Germinal center (tissue), 1 donor: ENCODE measurements at regions not wholly inside any gene's neighbourhood (a gene's known extent, or its start where the extent isn't known, plus 50 kb on each side); places are given as distances from the start of the nearest gene placed in this dataset.
"Not testable (repeated sequence)": the region's sequence is repeated elsewhere in the genome, so short reads cannot be mapped to it uniquely, and the experiment has no call there.

Experiments
- DNase-seq: peaks from one replicate; pipeline ENCODE4 v3.0.0; 2012; ENCODE audit warnings: mixed read lengths, low spot score

GRCh38 chr1:3992103-3992556 lies 92.1 kb upstream of the C1orf174 start:
- no peak for DNase-seq

- no peak for DNase-seq
Measured at GRCh38 chr1:3992746-3993145, 92.7 kb upstream of the C1orf174 start.

- no peak for DNase-seq
Measured at GRCh38 chr1:3993619-3994375, 93.7 kb upstream of the C1orf174 start.

GRCh38 chr1:3995141-3995780 lies 95.2 kb upstream of the C1orf174 start:
- DNase-seq: no peak

GRCh38 chr1:3996846-3997705 lies 97.0 kb upstream of the C1orf174 start:
- no peak for DNase-seq

GRCh38 chr1:3998086-3998485 lies 98.0 kb upstream of the C1orf174 start:
- no peak for DNase-seq

- DNase-seq: not testable (repeated sequence)
Measured at GRCh38 chr1:3999514-3999913, 99.4 kb upstream of the C1orf174 start.

- no peak for DNase-seq
Measured at GRCh38 chr1:3999941-4000735, 100.1 kb upstream of the C1orf174 start.

GRCh38 chr1:4000811-4001251 lies 100.8 kb upstream of the C1orf174 start:
- no peak for DNase-seq

- DNase-seq: no peak
Measured at GRCh38 chr1:4001461-4001860, 101.4 kb upstream of the C1orf174 start.

- DNase-seq: no peak
Measured at GRCh38 chr1:4002061-4002521, 102.0 kb upstream of the C1orf174 start.

GRCh38 chr1:4002741-4003140 lies 102.7 kb upstream of the C1orf174 start:
- no peak for DNase-seq

GRCh38 chr1:4003846-4004505 lies 103.9 kb upstream of the C1orf174 start:
- DNase-seq: no peak

- DNase-seq: no peak
Measured at GRCh38 chr1:4004635-4005430, 104.8 kb upstream of the C1orf174 start.

- no peak for DNase-seq
Measured at GRCh38 chr1:4005431-4005830, 105.4 kb upstream of the C1orf174 start.

GRCh38 chr1:4006676-4007374 lies 106.8 kb upstream of the C1orf174 start:
- peak; percentile 42 for DNase-seq

GRCh38 chr1:4010284-4010683 lies 110.2 kb upstream of the C1orf174 start:
- no peak for DNase-seq

- DNase-seq: no peak
Measured at GRCh38 chr1:4010814-4011605, 110.9 kb upstream of the C1orf174 start.
